Dermis microvascular lymphatic vessel endothelial cell (primary cell): ENCODE measurements at regions not wholly inside any gene's neighbourhood (a gene's known extent, or its start where the extent isn't known, plus 50 kb on each side); places are given as distances from the start of the nearest gene placed in this dataset.

Experiments used
- DNase-seq, 2 donors: peaks; one replicate each; pipeline versions ENCODE4 v3.0.0 to v3.0.0-alpha.2; 2010; ENCODE audit warnings: low read depth in 2 of 2

DNA sequence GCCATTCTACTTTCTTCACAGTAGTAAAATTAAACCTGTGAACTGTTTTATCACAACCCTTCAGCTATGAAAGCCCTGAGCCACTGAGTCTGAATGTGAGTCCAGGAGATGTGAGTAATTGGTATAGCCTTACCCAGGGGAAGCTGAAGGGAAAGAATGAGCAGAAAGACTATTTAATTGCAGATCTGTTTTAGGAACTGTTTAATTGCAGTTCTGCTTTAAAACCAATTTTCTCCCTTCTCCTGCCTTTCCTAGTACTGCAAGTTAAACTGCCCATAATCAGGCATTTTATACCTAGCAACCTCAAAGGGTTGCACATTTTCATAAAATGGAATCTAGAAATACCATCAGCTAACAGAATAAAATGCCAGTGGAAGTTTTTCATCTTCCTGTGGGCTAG lies 476.7 kb downstream of the OCA2 start:
- no peak for DNase-seq

DNA sequence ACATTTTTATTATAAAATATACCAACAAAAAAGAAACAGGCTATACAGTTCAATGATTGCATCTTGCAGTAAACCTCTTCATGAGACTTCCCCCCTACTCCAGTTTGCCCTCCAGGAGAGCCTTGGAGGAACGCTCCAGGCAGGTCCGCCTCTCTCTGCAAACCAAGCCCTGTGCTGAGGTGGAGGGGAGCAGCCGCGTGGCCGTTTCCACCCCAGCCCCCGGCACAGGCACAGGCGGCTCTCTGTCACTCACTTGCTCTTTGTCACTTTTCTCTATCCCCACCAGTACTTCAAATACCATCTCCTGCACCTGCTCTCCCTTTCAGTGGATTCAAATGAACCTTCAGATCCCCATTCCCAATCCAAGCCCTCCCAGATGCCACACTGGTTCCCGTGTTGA lies 479.9 kb downstream of the OCA2 start:
- DNase-seq: no peak

DNA sequence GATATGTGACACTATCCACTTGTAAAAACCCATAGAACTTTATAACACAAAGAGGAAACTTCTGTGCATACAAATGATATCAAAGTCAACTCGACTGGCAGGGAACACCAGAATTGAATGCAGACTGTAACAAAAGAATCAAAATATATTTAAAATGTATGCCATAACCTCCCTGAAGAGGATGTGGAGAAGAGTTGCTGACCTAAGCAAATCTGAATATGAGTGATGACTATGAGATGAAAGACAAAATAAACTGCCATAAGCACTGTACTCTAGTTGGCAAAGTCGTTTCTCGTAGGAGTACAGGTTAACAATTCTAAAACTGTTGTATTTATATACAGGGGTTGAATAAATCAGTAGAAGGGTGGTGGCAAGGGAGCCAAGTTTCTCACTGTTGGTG lies 482.1 kb downstream of the OCA2 start:
- DNase-seq: no peak

DNA sequence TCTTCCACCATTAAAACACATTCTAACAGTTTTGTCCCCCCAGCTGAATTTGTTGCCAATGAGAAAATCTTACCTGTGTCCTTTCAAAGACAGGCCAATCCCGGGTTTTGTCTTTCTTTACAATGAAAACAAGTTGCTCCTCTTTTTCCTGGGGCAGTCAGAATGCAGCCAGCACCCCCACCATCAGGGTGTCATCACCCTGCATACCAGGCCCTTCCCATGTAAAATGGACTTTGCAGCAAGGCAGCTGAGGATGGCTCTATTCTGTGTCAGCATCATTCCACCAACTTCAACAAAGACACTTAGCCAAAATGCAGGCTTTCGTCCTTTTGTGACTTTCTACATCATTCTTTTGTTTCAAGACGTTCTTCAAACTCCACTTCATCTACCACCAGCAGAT lies 490.9 kb downstream of the OCA2 start:
- DNase-seq: no peak

DNA sequence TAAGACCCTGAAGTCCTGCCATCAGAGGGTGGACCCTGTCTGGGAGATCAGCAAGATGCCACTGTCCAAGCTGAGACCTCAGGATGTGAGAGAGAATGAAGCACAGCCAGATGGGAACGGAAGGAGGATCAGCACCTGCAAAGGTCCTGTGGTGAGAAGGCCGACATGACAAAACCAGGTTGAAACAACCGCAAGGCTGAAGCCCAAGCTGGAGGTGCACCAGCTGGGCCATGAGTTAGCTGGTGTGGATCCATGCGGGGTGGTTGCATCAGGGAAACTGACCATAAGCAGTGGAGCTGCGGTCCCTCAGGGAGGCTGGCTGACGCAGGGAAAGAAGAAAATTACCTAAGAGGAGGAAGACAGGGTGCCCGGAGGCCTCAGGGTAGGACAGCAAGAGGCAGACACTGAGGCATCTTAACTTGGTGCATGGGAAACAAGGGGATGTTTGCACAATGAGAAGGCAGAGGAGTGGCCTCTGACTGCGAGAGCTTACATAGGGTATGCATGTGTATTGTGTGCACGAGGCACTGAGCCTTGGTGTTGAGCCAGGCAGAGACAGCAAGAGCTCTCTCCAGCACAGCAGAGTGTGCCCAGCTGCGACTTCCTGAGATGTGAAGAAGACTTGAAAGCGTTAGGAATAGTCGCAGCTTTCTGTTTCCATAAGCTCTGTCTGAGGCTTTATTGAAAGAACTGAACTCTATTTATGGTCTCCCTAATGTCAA lies 497.7 kb downstream of the OCA2 start:
- no peak for DNase-seq

DNA sequence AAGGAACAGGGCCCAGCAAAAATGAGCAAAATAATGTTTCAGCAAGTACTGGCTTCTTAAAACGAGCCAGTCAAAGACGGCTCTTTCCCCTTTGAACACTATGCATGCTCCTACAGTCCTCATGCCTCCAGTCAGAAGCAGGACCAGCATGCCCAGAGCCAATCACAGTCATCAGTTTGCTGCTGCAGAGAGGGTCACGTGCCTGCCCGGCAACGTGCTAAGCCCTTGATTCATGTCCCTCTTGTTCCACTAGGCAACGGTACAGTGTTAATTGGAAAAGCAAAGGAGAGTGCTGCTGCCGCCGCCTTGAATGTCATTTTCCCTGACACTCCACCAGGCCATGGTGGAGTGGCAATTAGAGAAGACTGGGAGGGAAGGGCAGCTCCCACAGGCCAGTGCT lies 500.1 kb downstream of the OCA2 start:
- DNase-seq: no peak

DNA sequence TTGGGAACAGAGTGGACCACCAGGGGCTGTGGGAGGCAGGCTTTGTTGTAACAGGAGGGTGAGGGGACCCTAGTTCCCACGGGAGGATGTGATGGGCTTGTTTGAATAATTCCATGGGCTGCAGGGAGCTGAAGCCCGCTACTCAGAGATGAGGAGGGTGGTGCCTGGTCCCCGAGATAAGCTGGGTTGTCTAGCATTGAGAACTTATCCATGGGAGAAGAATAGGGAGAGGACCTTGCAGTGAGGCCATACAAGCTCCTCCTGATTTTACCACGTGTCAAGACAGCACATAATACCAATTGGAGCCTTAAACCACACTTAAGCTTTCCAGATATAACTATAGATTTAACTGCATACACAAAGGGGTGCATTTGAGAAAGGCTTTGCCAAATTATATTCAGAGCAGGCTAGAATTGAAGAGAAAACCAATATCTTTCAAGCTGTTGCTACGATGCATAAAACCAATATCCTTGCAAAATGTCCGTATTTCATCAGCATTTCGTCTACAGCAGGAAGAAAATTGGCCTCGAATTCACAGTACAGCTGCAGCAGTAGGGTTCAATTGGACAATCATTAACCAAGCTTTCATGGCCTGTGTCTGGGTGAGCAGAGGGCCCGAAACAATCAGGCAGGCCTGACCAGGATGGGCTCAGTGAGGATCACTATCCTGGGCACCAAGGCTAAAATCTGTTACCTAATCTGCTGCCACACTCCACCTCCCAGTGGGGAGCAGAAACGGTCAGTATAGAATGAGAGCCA lies 500.7 kb downstream of the OCA2 start:
- no peak for DNase-seq

DNA sequence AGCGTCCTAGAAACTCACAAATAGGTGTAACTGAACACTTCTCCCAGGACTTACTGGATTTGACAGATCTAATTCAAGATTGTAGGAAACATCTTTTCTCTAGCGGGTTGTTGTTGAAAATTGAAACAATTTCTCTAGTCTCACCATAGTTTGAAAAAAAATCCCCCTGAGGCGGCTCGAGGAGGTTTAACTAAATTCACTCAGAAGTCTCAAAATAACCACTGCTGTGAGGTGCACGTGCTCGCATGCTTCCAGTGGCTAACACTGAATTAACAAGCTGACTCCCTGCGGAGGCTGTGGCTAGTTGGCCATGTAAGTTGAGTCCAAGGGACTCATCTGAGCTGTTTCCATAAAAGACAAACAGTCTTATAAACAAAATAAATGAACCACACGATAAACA lies 503.9 kb downstream of the OCA2 start:
- no peak for DNase-seq

DNA sequence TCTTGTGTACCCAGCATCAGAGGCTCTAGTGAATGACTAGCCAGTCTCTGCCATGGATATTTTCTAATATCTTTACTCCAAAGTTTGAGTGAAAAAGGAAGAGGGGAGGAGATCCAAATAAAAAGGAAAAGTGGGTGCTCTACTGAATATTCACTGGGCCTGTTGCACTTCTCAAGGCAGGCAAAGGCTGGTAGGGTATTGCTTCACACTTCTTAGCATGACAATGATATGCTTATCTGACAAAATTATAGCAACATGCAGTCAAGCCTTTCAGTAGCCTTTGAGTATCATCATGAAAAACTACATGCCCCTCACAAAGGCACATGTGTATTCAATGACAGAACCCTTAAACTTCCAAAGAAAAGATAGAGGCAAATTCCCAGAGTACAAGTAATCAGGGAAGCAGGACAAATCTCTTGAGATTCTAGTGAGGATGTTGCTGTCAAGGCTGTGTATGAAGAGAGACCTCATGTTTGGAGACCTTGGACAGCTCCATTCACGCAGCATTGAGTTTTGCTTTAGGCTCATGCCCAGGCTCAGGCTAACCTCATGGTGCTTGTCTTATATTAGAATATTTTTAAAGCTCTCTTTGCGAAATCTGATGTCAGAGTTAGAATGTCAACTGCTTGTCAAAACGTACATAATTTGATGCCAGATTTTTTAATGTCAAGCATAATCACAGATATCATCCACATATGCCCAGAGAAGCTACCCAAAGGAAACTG lies 506.9 kb downstream of the OCA2 start:
- DNase-seq: no peak
